Keratinocyte (primary cell): ENCODE measurements at regions not wholly inside any gene's neighbourhood (a gene's known extent, or its start where the extent isn't known, plus 50 kb on each side); places are given as distances from the start of the nearest gene placed in this dataset.

ENCODE experiments used
- EZH2 ChIP-seq: IDR thresholded peaks from one replicate; pipeline ENCODE4 v1.6.1; 2012; ENCODE audit warnings: inconsistent platforms, mild to moderate bottlenecking, low read length, moderate library complexity
- TF ChIP-seq, protein P1 (sequence below), 3 experiments: IDR thresholded peaks in 1 of 3; conservative IDR thresholded peaks in 1 of 3; optimal IDR thresholded peaks in 1 of 3; 2 replicates in 2 of 3; 3 replicates in 1 of 3; pipeline versions ENCODE3 to v1.5.1; 2011; ENCODE audit warnings: low read length in 3 of 3, mild to moderate bottlenecking in 3 of 3, moderate library complexity in 2 of 3, control low read depth in 1 of 3, inconsistent platforms in 1 of 3; ENCODE audit not compliant: insufficient read depth in 2 of 3; ENCODE audit errors: extremely low read depth in 1 of 3

GRCh38 chr11:112348480-112349029 lies 87.9 kb upstream of the PLET1 start:
- no peak for TF ChIP-seq EZH2
- TF ChIP-seq, protein P1, sequence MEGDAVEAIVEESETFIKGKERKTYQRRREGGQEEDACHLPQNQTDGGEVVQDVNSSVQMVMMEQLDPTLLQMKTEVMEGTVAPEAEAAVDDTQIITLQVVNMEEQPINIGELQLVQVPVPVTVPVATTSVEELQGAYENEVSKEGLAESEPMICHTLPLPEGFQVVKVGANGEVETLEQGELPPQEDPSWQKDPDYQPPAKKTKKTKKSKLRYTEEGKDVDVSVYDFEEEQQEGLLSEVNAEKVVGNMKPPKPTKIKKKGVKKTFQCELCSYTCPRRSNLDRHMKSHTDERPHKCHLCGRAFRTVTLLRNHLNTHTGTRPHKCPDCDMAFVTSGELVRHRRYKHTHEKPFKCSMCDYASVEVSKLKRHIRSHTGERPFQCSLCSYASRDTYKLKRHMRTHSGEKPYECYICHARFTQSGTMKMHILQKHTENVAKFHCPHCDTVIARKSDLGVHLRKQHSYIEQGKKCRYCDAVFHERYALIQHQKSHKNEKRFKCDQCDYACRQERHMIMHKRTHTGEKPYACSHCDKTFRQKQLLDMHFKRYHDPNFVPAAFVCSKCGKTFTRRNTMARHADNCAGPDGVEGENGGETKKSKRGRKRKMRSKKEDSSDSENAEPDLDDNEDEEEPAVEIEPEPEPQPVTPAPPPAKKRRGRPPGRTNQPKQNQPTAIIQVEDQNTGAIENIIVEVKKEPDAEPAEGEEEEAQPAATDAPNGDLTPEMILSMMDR (optimal IDR thresholded peaks at IDR 0.05 in 1 of 3, IDR thresholded peaks at IDR 0.05 in 1 of 3, conservative IDR thresholded peaks at IDR 0.05 in 1 of 3; ENCODE audit: extremely low read depth in 1 of 3, insufficient read depth in 2 of 3, low read length in 3 of 3): no peak
